ENCODE measurements at regions not wholly inside any gene's neighbourhood (a gene's known extent, or its start where the extent isn't known, plus 50 kb on each side); places are given as distances from the start of the nearest gene placed in this dataset.

GRCh38 chr18:65352186-65352585 lies 398.6 kb upstream of the CDH7 start:
- no peak overlapping the region for H4K91ac ChIP-seq (ENCODE audit: low read depth, low read length, poor library complexity)
- H3K27me3 ChIP-seq (ENCODE audit: control insufficient read depth in 3 of 3, insufficient read depth in 3 of 3, low read depth in 1 of 3, low read length in 3 of 3): no peaks in the 10 kb centered on the region
- H2BK12ac ChIP-seq (ENCODE audit: low read length): no peak overlapping the region
- H3K4me1 ChIP-seq (ENCODE audit: control insufficient read depth in 2 of 2, insufficient read depth in 1 of 2, low read depth in 1 of 2, low read length in 2 of 2): peaks cover 0 to 6% of the 10 kb centered on the region in 2 donors
- no peak for DNase-seq (ENCODE audit: low spot score)
- no peak overlapping the region for H2AK5ac ChIP-seq (ENCODE audit: low read depth, low read length)
- no peak overlapping the region for H4K8ac ChIP-seq (ENCODE audit: low read depth, low read length)
- no peaks in the 10 kb centered on the region for H3K36me3 ChIP-seq (replicated peaks in 1 of 2; ENCODE audit: control insufficient read depth in 2 of 2, insufficient read depth in 2 of 2, low read length in 2 of 2)
- H2AFZ ChIP-seq (ENCODE audit: low read length): no peak overlapping the region
- no CpG with 5 or more reads among the region's 3 CpGs for WGBS, 2 donors (ENCODE audit: extremely low coverage in 2 of 2, insufficient read length in 2 of 2, insufficient replicate concordance in 1 of 2)
- no peak overlapping the region for H3K4ac ChIP-seq (ENCODE audit: low read length)
- H2BK5ac ChIP-seq (ENCODE audit: low read length): no peak overlapping the region
- H3K14ac ChIP-seq (ENCODE audit: low read length): no peak overlapping the region
- H3K4me3 ChIP-seq (ENCODE audit: low read length in 2 of 2): no peak overlapping the region
- no peak overlapping the region for H3K18ac ChIP-seq (ENCODE audit: low read length)
- H3K9me3 ChIP-seq (replicated peaks in 1 of 2; ENCODE audit: control insufficient read depth in 2 of 2, insufficient read depth in 1 of 2, low read depth in 1 of 2, low read length in 2 of 2): no peaks in the 10 kb centered on the region
- no peak overlapping the region for H3K4me2 ChIP-seq (ENCODE audit: insufficient read depth, low read length, poor library complexity, severe bottlenecking)
- H2BK120ac ChIP-seq (ENCODE audit: low read depth, low read length): no peak overlapping the region
- no peak overlapping the region for H3K23ac ChIP-seq (ENCODE audit: low read depth, low read length, poor library complexity)
- no peak overlapping the region for H3K27ac ChIP-seq (replicated peaks; ENCODE audit: low read length)
- no peaks in the 10 kb centered on the region for H3K79me1 ChIP-seq (ENCODE audit: low read depth, low read length)
- no peak overlapping the region for H3K9ac ChIP-seq (ENCODE audit: low read depth, low read length, poor library complexity)
- H2BK15ac ChIP-seq (ENCODE audit: low read length): no peak overlapping the region

GRCh38 chr18:65349635-65350034 lies 401.2 kb upstream of the CDH7 start:
- no peak overlapping the region for H3K23ac ChIP-seq (ENCODE audit: low read depth, low read length, poor library complexity)
- no peak overlapping the region for H2BK120ac ChIP-seq (ENCODE audit: low read depth, low read length)
- no peak overlapping the region for H2BK5ac ChIP-seq (ENCODE audit: low read length)
- peaks cover 0 to 6% of the 10 kb centered on the region in 2 donors for H3K4me1 ChIP-seq (ENCODE audit: control insufficient read depth in 2 of 2, insufficient read depth in 1 of 2, low read depth in 1 of 2, low read length in 2 of 2)
- no peaks in the 10 kb centered on the region for H3K9me3 ChIP-seq (replicated peaks in 1 of 2; ENCODE audit: control insufficient read depth in 2 of 2, insufficient read depth in 1 of 2, low read depth in 1 of 2, low read length in 2 of 2)
- no peak overlapping the region for H3K4me3 ChIP-seq (ENCODE audit: low read length in 2 of 2)
- no peak overlapping the region for H3K9ac ChIP-seq (ENCODE audit: low read depth, low read length, poor library complexity)
- H3K27ac ChIP-seq (replicated peaks; ENCODE audit: low read length): no peak overlapping the region
- no peak overlapping the region for H4K91ac ChIP-seq (ENCODE audit: low read depth, low read length, poor library complexity)
- H2AK5ac ChIP-seq (ENCODE audit: low read depth, low read length): no peak overlapping the region
- H3K4me2 ChIP-seq (ENCODE audit: insufficient read depth, low read length, poor library complexity, severe bottlenecking): no peak overlapping the region
- WGBS, 2 donors (ENCODE audit: extremely low coverage in 2 of 2, insufficient read length in 2 of 2, insufficient replicate concordance in 1 of 2): no CpG with 5 or more reads among the region's 2 CpGs
- H3K36me3 ChIP-seq (replicated peaks in 1 of 2; ENCODE audit: control insufficient read depth in 2 of 2, insufficient read depth in 2 of 2, low read length in 2 of 2): no peaks in the 10 kb centered on the region
- no peak overlapping the region for H3K4ac ChIP-seq (ENCODE audit: low read length)
- H2AFZ ChIP-seq (ENCODE audit: low read length): no peak overlapping the region
- no peak overlapping the region for H2BK15ac ChIP-seq (ENCODE audit: low read length)
- H3K79me1 ChIP-seq (ENCODE audit: low read depth, low read length): no peaks in the 10 kb centered on the region
- DNase-seq (ENCODE audit: low spot score): no peak
- no peak overlapping the region for H3K14ac ChIP-seq (ENCODE audit: low read length)
- no peak overlapping the region for H3K18ac ChIP-seq (ENCODE audit: low read length)
- H4K8ac ChIP-seq (ENCODE audit: low read depth, low read length): no peak overlapping the region
- no peaks in the 10 kb centered on the region for H3K27me3 ChIP-seq (ENCODE audit: control insufficient read depth in 3 of 3, insufficient read depth in 3 of 3, low read depth in 1 of 3, low read length in 3 of 3)
- H2BK12ac ChIP-seq (ENCODE audit: low read length): no peak overlapping the region

DNA sequence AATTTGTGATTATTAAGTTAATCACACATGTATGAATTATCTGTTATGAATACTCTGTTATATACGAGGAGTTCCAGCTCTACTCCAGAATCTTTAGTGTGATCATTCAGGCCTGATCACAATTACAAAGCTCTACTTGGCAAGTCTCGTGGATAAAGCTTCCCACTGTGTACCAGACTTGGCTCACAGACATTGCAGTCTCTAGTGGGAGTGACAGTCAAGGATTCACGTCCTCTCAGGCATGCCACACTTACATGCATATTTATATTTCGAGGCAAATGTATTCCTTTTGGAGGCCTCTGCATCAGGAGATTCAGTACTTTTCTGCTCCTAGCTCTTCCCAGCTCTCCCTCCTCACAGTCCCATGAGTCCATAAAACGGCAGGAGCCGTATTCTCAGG lies 403.4 kb upstream of the CDH7 start:
- no peak overlapping the region for H4K91ac ChIP-seq (ENCODE audit: low read depth, low read length, poor library complexity)
- H3K23ac ChIP-seq (ENCODE audit: low read depth, low read length, poor library complexity): no peak overlapping the region
- no peaks in the 10 kb centered on the region for H3K27me3 ChIP-seq (ENCODE audit: control insufficient read depth in 3 of 3, insufficient read depth in 3 of 3, low read depth in 1 of 3, low read length in 3 of 3)
- no peak overlapping the region for H3K18ac ChIP-seq (ENCODE audit: low read length)
- no peak overlapping the region for H2BK5ac ChIP-seq (ENCODE audit: low read length)
- H3K79me1 ChIP-seq (ENCODE audit: low read depth, low read length): no peaks in the 10 kb centered on the region
- no peak overlapping the region for H3K9ac ChIP-seq (ENCODE audit: low read depth, low read length, poor library complexity)
- no peak overlapping the region for H2BK120ac ChIP-seq (ENCODE audit: low read depth, low read length)
- WGBS, 2 donors (ENCODE audit: extremely low coverage in 2 of 2, insufficient read length in 2 of 2, insufficient replicate concordance in 1 of 2): no CpG with 5 or more reads among the region's 6 CpGs
- no peak overlapping the region for H2BK15ac ChIP-seq (ENCODE audit: low read length)
- no peak overlapping the region for H3K4me3 ChIP-seq (ENCODE audit: low read length in 2 of 2)
- H3K27ac ChIP-seq (replicated peaks; ENCODE audit: low read length): no peak overlapping the region
- DNase-seq (ENCODE audit: low spot score): no peak
- no peak overlapping the region for H3K4ac ChIP-seq (ENCODE audit: low read length)
- H2AK5ac ChIP-seq (ENCODE audit: low read depth, low read length): no peak overlapping the region
- H3K4me1 ChIP-seq (ENCODE audit: control insufficient read depth in 2 of 2, insufficient read depth in 1 of 2, low read depth in 1 of 2, low read length in 2 of 2): peaks cover 0 to 6% of the 10 kb centered on the region in 2 donors
- H3K14ac ChIP-seq (ENCODE audit: low read length): no peak overlapping the region
- no peaks in the 10 kb centered on the region for H3K36me3 ChIP-seq (replicated peaks in 1 of 2; ENCODE audit: control insufficient read depth in 2 of 2, insufficient read depth in 2 of 2, low read length in 2 of 2)
- H4K8ac ChIP-seq (ENCODE audit: low read depth, low read length): no peak overlapping the region
- no peaks in the 10 kb centered on the region for H3K9me3 ChIP-seq (replicated peaks in 1 of 2; ENCODE audit: control insufficient read depth in 2 of 2, insufficient read depth in 1 of 2, low read depth in 1 of 2, low read length in 2 of 2)
- H2BK12ac ChIP-seq (ENCODE audit: low read length): no peak overlapping the region
- peak overlapping the region; percentile 75 for H2AFZ ChIP-seq (ENCODE audit: low read length)
- H3K4me2 ChIP-seq (ENCODE audit: insufficient read depth, low read length, poor library complexity, severe bottlenecking): no peak overlapping the region

DNA sequence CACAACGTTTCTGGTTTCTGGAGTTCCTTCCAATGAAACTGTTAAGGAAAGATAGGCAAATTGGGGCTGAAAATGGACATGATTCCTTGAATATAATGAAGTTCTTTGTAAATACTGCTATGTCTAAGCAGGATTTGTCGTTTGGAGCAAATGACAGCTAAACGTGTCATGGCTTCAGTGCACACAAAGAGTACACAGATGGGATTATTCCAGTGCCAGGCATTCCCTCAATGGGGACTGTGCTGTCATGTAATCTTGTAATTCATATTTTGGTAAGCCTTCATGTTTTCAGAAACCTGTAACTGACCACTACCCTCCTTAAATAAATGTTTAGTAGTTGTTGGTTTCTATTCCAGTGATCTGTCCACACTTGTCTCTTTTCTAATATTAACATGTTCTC lies 404.7 kb upstream of the CDH7 start:
- no peak for DNase-seq (ENCODE audit: low spot score)

More for the DNA sequence above, 404.7 kb upstream of the CDH7 start:
- no peak overlapping the region for H3K4me2 ChIP-seq (ENCODE audit: insufficient read depth, low read length, poor library complexity, severe bottlenecking)
- H2BK5ac ChIP-seq (ENCODE audit: low read length): no peak overlapping the region
- H3K27me3 ChIP-seq (ENCODE audit: control insufficient read depth in 3 of 3, insufficient read depth in 3 of 3, low read depth in 1 of 3, low read length in 3 of 3): no peaks in the 10 kb centered on the region
- H2BK15ac ChIP-seq (ENCODE audit: low read length): no peak overlapping the region
- H4K8ac ChIP-seq (ENCODE audit: low read depth, low read length): no peak overlapping the region
- no peak overlapping the region for H4K91ac ChIP-seq (ENCODE audit: low read depth, low read length, poor library complexity)
- H3K27ac ChIP-seq (replicated peaks; ENCODE audit: low read length): no peak overlapping the region
- H3K79me1 ChIP-seq (ENCODE audit: low read depth, low read length): no peaks in the 10 kb centered on the region
- H2BK12ac ChIP-seq (ENCODE audit: low read length): no peak overlapping the region
- H3K14ac ChIP-seq (ENCODE audit: low read length): no peak overlapping the region
- no peak overlapping the region for H3K23ac ChIP-seq (ENCODE audit: low read depth, low read length, poor library complexity)
- H3K9ac ChIP-seq (ENCODE audit: low read depth, low read length, poor library complexity): no peak overlapping the region
- no peak overlapping the region for H3K4ac ChIP-seq (ENCODE audit: low read length)
- no CpG with 5 or more reads among the region's 3 CpGs for WGBS, 2 donors (ENCODE audit: extremely low coverage in 2 of 2, insufficient read length in 2 of 2, insufficient replicate concordance in 1 of 2)
- no peak overlapping the region for H2BK120ac ChIP-seq (ENCODE audit: low read depth, low read length)
- no peaks in the 10 kb centered on the region for H3K36me3 ChIP-seq (replicated peaks in 1 of 2; ENCODE audit: control insufficient read depth in 2 of 2, insufficient read depth in 2 of 2, low read length in 2 of 2)
- peaks cover 0 to 6% of the 10 kb centered on the region in 2 donors for H3K4me1 ChIP-seq (ENCODE audit: control insufficient read depth in 2 of 2, insufficient read depth in 1 of 2, low read depth in 1 of 2, low read length in 2 of 2)
- no peak overlapping the region for H2AK5ac ChIP-seq (ENCODE audit: low read depth, low read length)
- H3K18ac ChIP-seq (ENCODE audit: low read length): no peak overlapping the region
- peak overlapping the region; percentile 16 for H2AFZ ChIP-seq (ENCODE audit: low read length)
- H3K4me3 ChIP-seq (ENCODE audit: low read length in 2 of 2): no peak overlapping the region
- no peaks in the 10 kb centered on the region for H3K9me3 ChIP-seq (replicated peaks in 1 of 2; ENCODE audit: control insufficient read depth in 2 of 2, insufficient read depth in 1 of 2, low read depth in 1 of 2, low read length in 2 of 2)
